GM12892 (cell line): ENCODE measurements at regions not wholly inside any gene's neighbourhood (a gene's known extent, or its start where the extent isn't known, plus 50 kb on each side); places are given as distances from the start of the nearest gene placed in this dataset.

Source experiments
- POLR2A ChIP-seq: IDR thresholded peaks from 2 replicates; pipeline ENCODE4 v1.6.1; 2011; ENCODE audit warnings: low read depth, low read length, control low read depth
- POLR2AphosphoS5 ChIP-seq: IDR thresholded peaks from 2 replicates; pipeline ENCODE4 v1.6.1; 2011; ENCODE audit warnings: low read depth, low read length, control low read depth
- TAF1 ChIP-seq: IDR thresholded peaks from 2 replicates; pipeline ENCODE4 v1.6.1; 2011; ENCODE audit warnings: low read depth, mild to moderate bottlenecking, control low read depth, low read length, borderline replicate concordance

- no peak for TF ChIP-seq POLR2A
- no peak for TF ChIP-seq POLR2AphosphoS5
- no peak for TF ChIP-seq TAF1
Measured at GRCh38 chr1:232538224-232538942, 91.5 kb downstream of the SIPA1L2 start.
